HCT116 (cell line): ENCODE measurements at regions not wholly inside any gene's neighbourhood (a gene's known extent, or its start where the extent isn't known, plus 50 kb on each side); places are given as distances from the start of the nearest gene placed in this dataset.

Source experiments
- ATAC-seq: fragments of 200-7000 bp; cut with Tn5 transposase; 2 replicates; pipeline ENCODE4 v1.9.1; 2020; ENCODE audit warnings: mild to moderate bottlenecking, moderate library complexity
- BruUV-seq: library from RNA; stranded (reverse); fragments of 400-500 nt; replicated peaks from 2 replicates; lab custom pipeline; 2021; lab: Mats Ljungman, UMichigan
- CTCF ChIA-PET: fragments of 300-600 bp; sonication (Branson Sonifier 250); formaldehyde crosslinking; loops from one replicate; lab custom pipeline; 2021; ENCODE audit warnings: antibody characterized with exemption; lab: Charles Lee
- POLR2A ChIA-PET: fragments of 300-600, 350-600 bp; sonication (Branson Sonifier 250); formaldehyde crosslinking; loops from one replicate; lab custom pipeline; 2021; ENCODE audit warnings: antibody characterized with exemption; lab: Charles Lee
- RAD21 ChIA-PET, 2 experiments: fragments of 300-600 bp; sonication (Branson Sonifier 250); formaldehyde crosslinking; loops; one replicate each; lab custom pipeline; 2023; ENCODE audit warnings: low total read pairs in 2 of 2; ENCODE audit not compliant: uncharacterized antibody in 2 of 2, unreplicated experiment in 2 of 2, low non-redundant PET in 1 of 2; lab: Charles Lee
- DNase-seq: peaks from one replicate; pipeline ENCODE4 v3.0.0-alpha.2; 2010; ENCODE audit warnings: low read depth, low spot score
- H2AFZ ChIP-seq: fragments of 200-600 bp; shearing (Covaris generic), sonication (generic); 2 replicates; pipeline ENCODE4 v1.6.1; 2017; ENCODE audit warnings: low read depth, mixed run types, mixed read lengths, antibody characterized with exemption, low read length; ENCODE audit not compliant: poor library complexity, severe bottlenecking
- H3K27ac ChIP-seq: 2 replicates; pipeline ENCODE4 v1.5.1; 2012; ENCODE audit warnings: low read depth, low read length
- H3K27me3 ChIP-seq: fragments of 200-600 bp; sonication (generic); 2 replicates; pipeline ENCODE4 v1.6.1; 2016; ENCODE audit warnings: mixed run types, low read length, mixed read lengths; ENCODE audit not compliant: insufficient read depth
- H3K36me3 ChIP-seq, 2 experiments: fragments of 200-500 bp in 1 of 2; fragments of 200-600 bp in 1 of 2; sonication (Bioruptor generic) in 1 of 2; sonication (generic) in 1 of 2; 2 replicates each; pipeline versions ENCODE4 v1.5.1 to v1.6.1; 2014 to 2016; ENCODE audit warnings: low read length in 2 of 2, inconsistent platforms in 1 of 2, mixed read lengths in 1 of 2, mixed run types in 1 of 2; ENCODE audit not compliant: insufficient read depth in 2 of 2, control insufficient read depth in 1 of 2
- H3K4me1 ChIP-seq, 2 experiments: fragments of 200-600 bp in 1 of 2; sonication (generic) in 1 of 2; 2 replicates each; pipeline versions ENCODE4 v1.5.1 to v1.6.1; 2012 to 2017; ENCODE audit warnings: low read length in 2 of 2, inconsistent platforms in 1 of 2, mild to moderate bottlenecking in 1 of 2, mixed read lengths in 1 of 2, mixed run types in 1 of 2, moderate library complexity in 1 of 2; ENCODE audit not compliant: insufficient read depth in 2 of 2, control insufficient read depth in 1 of 2
- H3K4me2 ChIP-seq: fragments of 200-600 bp; sonication (generic); 2 replicates; pipeline ENCODE4 v1.6.1; 2017; ENCODE audit warnings: mixed run types, low read length, mixed read lengths
- H3K4me3 ChIP-seq, 2 experiments: fragments of 200-600 bp in 1 of 2; sonication (generic) in 1 of 2; replicated peaks in 1 of 2; 2 replicates each; pipeline ENCODE4 v1.5.1; 2011 to 2016; ENCODE audit warnings: low read length in 2 of 2, control low read depth in 1 of 2, low read depth in 1 of 2, mild to moderate bottlenecking in 1 of 2, mixed read lengths in 1 of 2, mixed run types in 1 of 2
- H3K79me2 ChIP-seq: fragments of 200-600 bp; sonication (generic); 2 replicates; pipeline ENCODE4 v1.6.1; 2017; ENCODE audit warnings: mild to moderate bottlenecking, mixed run types, low read length, moderate library complexity, mixed read lengths; ENCODE audit not compliant: insufficient read depth
- H3K9ac ChIP-seq: fragments of 200-600 bp; sonication (generic); 2 replicates; pipeline ENCODE4 v1.6.1; 2016; ENCODE audit warnings: low read length, mixed read lengths
- H3K9me2 ChIP-seq: fragments of 200-600 bp; sonication (generic), shearing (Covaris generic); 2 replicates; pipeline ENCODE4 v1.6.1; 2017; ENCODE audit warnings: mixed run types, mild to moderate bottlenecking, moderate library complexity; ENCODE audit not compliant: insufficient read depth
- H3K9me3 ChIP-seq, 2 experiments: fragments of 200-500 bp in 1 of 2; fragments of 200-600 bp in 1 of 2; sonication (Bioruptor generic) in 1 of 2; sonication (generic) in 1 of 2; 2 replicates each; pipeline ENCODE4 v1.6.1; 2014 to 2017; ENCODE audit warnings: low read length in 2 of 2, mixed read lengths in 2 of 2, inconsistent platforms in 1 of 2, low read depth in 1 of 2, mild to moderate bottlenecking in 1 of 2, mixed run types in 1 of 2, moderate library complexity in 1 of 2; ENCODE audit not compliant: control insufficient read depth in 1 of 2, insufficient read depth in 1 of 2
- H4K20me1 ChIP-seq: fragments of 200-600 bp; sonication (generic), shearing (Covaris generic); 2 replicates; pipeline ENCODE4 v1.6.1; 2017; ENCODE audit warnings: mixed run types, mild to moderate bottlenecking, moderate library complexity; ENCODE audit not compliant: insufficient read depth
- ATF3 ChIP-seq: IDR thresholded peaks from 2 replicates; pipeline ENCODE4 v1.6.1; 2012
- ELF1 ChIP-seq: IDR thresholded peaks from 2 replicates; pipeline ENCODE4 v1.6.1; 2012; ENCODE audit warnings: low read depth, borderline replicate concordance
- EZH2 ChIP-seq: fragments of 200-600 bp; sonication (generic); IDR thresholded peaks from 2 replicates; pipeline ENCODE4 v1.6.1; 2017; ENCODE audit warnings: antibody characterized with exemption, mixed run types
- EZH2phosphoT487 ChIP-seq: fragments of 200-600 bp; IDR thresholded peaks from 2 replicates; pipeline ENCODE4 v1.6.1; 2018; ENCODE audit warnings: antibody characterized with exemption, borderline replicate concordance
- POLR2A ChIP-seq: IDR thresholded peaks from 2 replicates; pipeline ENCODE4 v1.7.0; 2011; ENCODE audit warnings: borderline replicate concordance; ENCODE audit not compliant: insufficient read depth, insufficient read length; ENCODE audit errors: extremely low read depth
- ZBTB33 ChIP-seq: IDR thresholded peaks from 2 replicates; pipeline ENCODE4 v1.6.1; 2011; ENCODE audit warnings: mild to moderate bottlenecking, low read length, moderate library complexity; ENCODE audit not compliant: insufficient replicate concordance; ENCODE audit errors: extremely low read depth
- intact Hi-C: fragments of 100-400 bp; cut with micrococcal nuclease; formaldehyde crosslinking; loops from 2 replicates; pipeline ENCODE4 v1.10.0; 2022

- BruUV-seq = no TSS peak
- H3K9ac ChIP-seq = no peak overlapping the region
- H3K4me3 ChIP-seq = no peak overlapping the region
- no peak overlapping the region for H3K27ac ChIP-seq
- H3K79me2 ChIP-seq = no peaks in the 10 kb centered on the region
- ChIA-PET POLR2A (no interaction called here), CTCF (no interaction called here), RAD21 (no interaction called here)
- TF ChIP-seq ELF1 = no peak
- no peaks in the 10 kb centered on the region for H3K9me3 ChIP-seq
- H4K20me1 ChIP-seq = no peaks in the 10 kb centered on the region
- no peaks in the 10 kb centered on the region for H3K36me3 ChIP-seq
- no peaks in the 10 kb centered on the region for H3K9me2 ChIP-seq
- intact Hi-C loops = no loop called here
- H2AFZ ChIP-seq = no peak overlapping the region
- peaks cover 0 to 8% of the 10 kb centered on the region in 2 experiments; a peak in 1 of 4 replicates for H3K4me1 ChIP-seq
- no peak overlapping the region for H3K4me2 ChIP-seq
- ATAC-seq = no peak
- DNase-seq = no peak
- no peaks in the 10 kb centered on the region for H3K27me3 ChIP-seq
Observed at GRCh38 chr5:157944077-157944633, 85.2 kb upstream of the CLINT1 start.

GRCh38 chr5:157942595-157942994 lies 83.7 kb upstream of the CLINT1 start:
- Histone ChIP-seq H3K9ac (no peak overlapping the region), H3K4me1 (no peaks in the 10 kb centered on the region), H3K9me3 (no peaks in the 10 kb centered on the region)
- CTCF ChIA-PET = no interaction called here
- TF ChIP-seq EZH2phosphoT487 = no peak
- no peak for TF ChIP-seq ATF3
- no peak for TF ChIP-seq EZH2
- TF ChIP-seq ZBTB33 = no peak
- no peak for TF ChIP-seq ELF1
- no peak for TF ChIP-seq POLR2A
- TF ChIP-seq, all 23 proteins: peak for 0
- no peak overlapping the region for H3K27ac ChIP-seq
- no peaks in the 10 kb centered on the region for H3K36me3 ChIP-seq
- intact Hi-C loops = no loop called here
- RAD21 ChIA-PET = no interaction called here
- H4K20me1 ChIP-seq = no peaks in the 10 kb centered on the region
- no peak overlapping the region for H3K4me2 ChIP-seq
- H3K27me3 ChIP-seq = no peaks in the 10 kb centered on the region
- H3K79me2 ChIP-seq = no peaks in the 10 kb centered on the region
- ATAC-seq (no peak), DNase-seq (no peak)
- no TSS peak for BruUV-seq
- H3K4me3 ChIP-seq = no peak overlapping the region
- H3K9me2 ChIP-seq = no peaks in the 10 kb centered on the region
- no peak overlapping the region for H2AFZ ChIP-seq
- POLR2A ChIA-PET = no interaction called here
